ENCODE measurements at regions not wholly inside any gene's neighbourhood (a gene's known extent, or its start where the extent isn't known, plus 50 kb on each side); places are given as distances from the start of the nearest gene placed in this dataset.
"Not testable (repeated sequence)": the region's sequence is repeated elsewhere in the genome, so short reads cannot be mapped to it uniquely, and the experiment has no call there.

DNA sequence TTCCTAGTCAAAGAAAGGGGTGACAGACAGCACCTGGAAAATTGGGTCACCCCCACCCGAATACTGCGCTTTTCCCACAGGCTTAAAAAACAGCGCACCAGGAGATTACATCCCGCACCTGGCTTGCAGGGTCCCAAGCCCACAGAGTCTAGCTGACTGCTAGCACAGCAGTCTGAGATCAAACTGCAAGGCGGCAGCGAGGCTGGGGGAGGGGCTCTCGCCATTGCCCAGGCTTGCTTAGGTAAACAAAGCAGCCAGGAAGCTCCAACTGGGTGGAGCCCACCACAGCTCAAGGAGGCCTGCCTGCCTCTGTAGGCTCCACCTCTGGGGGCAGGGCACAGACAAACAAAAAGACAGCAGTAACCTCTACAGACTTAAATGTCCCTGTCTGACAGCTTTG is 792.6 kb downstream of the NTRK3 start:
- H3K27ac ChIP-seq (ENCODE audit: insufficient read depth, low read length); H3K14ac ChIP-seq (replicated peaks; ENCODE audit: low read depth, low read length); H4K91ac ChIP-seq (ENCODE audit: insufficient read depth, low read depth, low read length); H2BK120ac ChIP-seq (ENCODE audit: low read depth, low read length); H3K27me3 ChIP-seq (ENCODE audit: control insufficient read depth, insufficient read depth, low read length); H3K9ac ChIP-seq (ENCODE audit: low read depth, low read length); H3K4me1 ChIP-seq (ENCODE audit: control insufficient read depth, insufficient read depth, low read length); ATAC-seq (ENCODE audit: low read depth); H4K8ac ChIP-seq (ENCODE audit: low read depth in 2 of 2, low read length in 2 of 2); dilution Hi-C loops (cut with HindIII; ENCODE audit: low sequenced_read_pairs, unreplicated experiment); H2BK20ac ChIP-seq (ENCODE audit: low read depth, low read length); CTCF ChIA-PET; H3K9me3 ChIP-seq (ENCODE audit: control insufficient read depth, insufficient read depth, low read length); H3K9me1 ChIP-seq (ENCODE audit: insufficient read depth, low read length); H3K4me3 ChIP-seq (ENCODE audit: insufficient read depth, low read depth, low read length); H3K36me3 ChIP-seq (ENCODE audit: control insufficient read depth, insufficient read depth, low read length); H3K79me1 ChIP-seq (ENCODE audit: low read depth in 1 of 2, low read length in 2 of 2); in situ Hi-C loops (cut with MboI; ENCODE audit: low sequenced_read_pairs); H3K56ac ChIP-seq (ENCODE audit: extremely low read depth, insufficient read depth, low read length); DNase-seq; BruUV-seq (replicated peaks); H4K20me1 ChIP-seq (ENCODE audit: insufficient read depth, low read length); H3K18ac ChIP-seq (ENCODE audit: low read depth, low read length); H2AK9ac ChIP-seq (replicated peaks; ENCODE audit: low read depth, low read length, poor library complexity); H2AFZ ChIP-seq (replicated peaks; ENCODE audit: low read length, poor library complexity); H2AK5ac ChIP-seq (ENCODE audit: low read depth, low read length); H3K4ac ChIP-seq (ENCODE audit: low read depth, low read length); POLR2A ChIA-PET (ENCODE audit: unreplicated experiment); H4K5ac ChIP-seq (ENCODE audit: low read depth, low read length); H3K4me2 ChIP-seq (ENCODE audit: low read depth, low read length); H3K23ac ChIP-seq (ENCODE audit: low read depth, low read length); H2BK5ac ChIP-seq (ENCODE audit: low read depth, low read length, poor library complexity, severe bottlenecking); H2BK15ac ChIP-seq (ENCODE audit: low read depth, low read length): not testable (repeated sequence)
- intact Hi-C loops (cut with micrococcal nuclease): loop anchor here (10.0 kb wide), 1 partner anchor 59 kb away; no protein-coding TSS in a partner anchor
- 80% methylated on average over 2 of the region's 7 CpGs; no CpG with 5 or more reads in 1 of the 2 experiments for WGBS, 2 experiments (ENCODE audit: extremely low coverage in 2 of 2, insufficient read length in 1 of 2)
